CD4-positive, alpha-beta T cell treated with Interleukin-4 for 1 hour (primary cell): ENCODE measurements at regions not wholly inside any gene's neighbourhood (a gene's known extent, or its start where the extent isn't known, plus 50 kb on each side); places are given as distances from the start of the nearest gene placed in this dataset.
A peak's percentile ranks its signal among the peaks of the same experiment; 100 is the strongest.
"Not testable (repeated sequence)": the region's sequence is repeated elsewhere in the genome, so short reads cannot be mapped to it uniquely, and the experiment has no call there.

Source experiments
- DNase-seq, 2 donors: peaks; one replicate each; pipeline ENCODE4 v3.0.0-alpha.2; 2020 to 2022

- DNase-seq: no peak
Measured at GRCh38 chr6:20263059-20263458, 50.8 kb upstream of the MBOAT1 start.

- DNase-seq: no peak
Measured at GRCh38 chr6:20265842-20266241, 53.6 kb upstream of the MBOAT1 start.

- no peak for DNase-seq
Measured at GRCh38 chr6:20266851-20267608, 54.8 kb upstream of the MBOAT1 start.

GRCh38 chr6:20269181-20269580 lies 56.9 kb upstream of the MBOAT1 start:
- DNase-seq: no peak

- no peak for DNase-seq
Measured at GRCh38 chr6:20271818-20272217, 59.5 kb upstream of the MBOAT1 start.

- DNase-seq: no peak
Measured at GRCh38 chr6:20274137-20274536, 61.9 kb upstream of the MBOAT1 start.

- DNase-seq: not testable (repeated sequence)
Measured at GRCh38 chr6:20275837-20276236, 63.6 kb upstream of the MBOAT1 start.

- not testable (repeated sequence) for DNase-seq
Measured at GRCh38 chr6:20277724-20278123, 65.5 kb upstream of the MBOAT1 start.

- no peak for DNase-seq
Measured at GRCh38 chr6:20279051-20279450, 66.8 kb upstream of the MBOAT1 start.

GRCh38 chr6:20279608-20280287 lies 67.5 kb upstream of the MBOAT1 start:
- DNase-seq: no peak

- no peak for DNase-seq
Measured at GRCh38 chr6:20280288-20280621, 68.0 kb upstream of the MBOAT1 start.

GRCh38 chr6:20284672-20285071 lies 72.4 kb upstream of the MBOAT1 start:
- DNase-seq: no peak

GRCh38 chr6:20286968-20287565 lies 74.8 kb upstream of the MBOAT1 start:
- DNase-seq: no peak

- DNase-seq: peak; percentile 74 to 79
Measured at GRCh38 chr6:20291764-20292580, 79.7 kb upstream of the MBOAT1 start.

- DNase-seq: no peak
Measured at GRCh38 chr6:20292905-20293304, 80.6 kb upstream of the MBOAT1 start.

- no peak for DNase-seq
Measured at GRCh38 chr6:20301256-20301655, 89.0 kb upstream of the MBOAT1 start.

GRCh38 chr6:20302168-20302567 lies 89.9 kb upstream of the MBOAT1 start:
- no peak for DNase-seq

GRCh38 chr6:20302702-20303251 lies 90.5 kb upstream of the MBOAT1 start:
- DNase-seq: no peak

GRCh38 chr6:20306491-20306890 lies 94.2 kb upstream of the MBOAT1 start:
- DNase-seq: no peak

GRCh38 chr6:20309186-20309585 lies 92.5 kb upstream of the E2F3 start:
- no peak for DNase-seq

GRCh38 chr6:20310185-20310584 lies 91.5 kb upstream of the E2F3 start:
- no peak for DNase-seq

- no peak for DNase-seq
Measured at GRCh38 chr6:20312606-20313005, 89.1 kb upstream of the E2F3 start.

- DNase-seq: no peak
Measured at GRCh38 chr6:20313051-20313450, 88.6 kb upstream of the E2F3 start.
